GM18519 (cell line): ENCODE measurements at regions not wholly inside any gene's neighbourhood (a gene's known extent, or its start where the extent isn't known, plus 50 kb on each side); places are given as distances from the start of the nearest gene placed in this dataset.
A peak's percentile ranks its signal among the peaks of the same experiment; 100 is the strongest.
"Not testable (repeated sequence)": the region's sequence is repeated elsewhere in the genome, so short reads cannot be mapped to it uniquely, and the experiment has no call there.

Experiments
- ATAC-seq: cut with Tn5 transposase; IDR thresholded peaks from one replicate; pipeline ENCODE4 v1.9.1; 2021; ENCODE audit warnings: mild to moderate bottlenecking, moderate library complexity; ENCODE audit not compliant: unreplicated experiment, low FRiP score

- no peak for ATAC-seq
Measured at GRCh38 chr10:28354511-28354910, 51.6 kb upstream of the MPP7 start.

- no peak for ATAC-seq
Measured at GRCh38 chr10:28355376-28355775, 52.5 kb upstream of the MPP7 start.

- no peak for ATAC-seq
Measured at GRCh38 chr10:28359334-28359733, 56.5 kb upstream of the MPP7 start.

GRCh38 chr10:28360175-28360574 lies 57.3 kb upstream of the MPP7 start:
- no peak for ATAC-seq

GRCh38 chr10:28363376-28363775 lies 60.5 kb upstream of the MPP7 start:
- no peak for ATAC-seq

GRCh38 chr10:28365840-28366239 lies 63.0 kb upstream of the MPP7 start:
- no peak for ATAC-seq

- no peak for ATAC-seq
Measured at GRCh38 chr10:28366994-28367393, 64.1 kb upstream of the MPP7 start.

GRCh38 chr10:28367413-28367812 lies 64.5 kb upstream of the MPP7 start:
- ATAC-seq, result no peak

- ATAC-seq, result peak; percentile 96
Measured at GRCh38 chr10:28367929-28368484, 65.1 kb upstream of the MPP7 start.

GRCh38 chr10:28370107-28370835 lies 67.4 kb upstream of the MPP7 start:
- ATAC-seq, result no peak

GRCh38 chr10:28371638-28372037 lies 68.8 kb upstream of the MPP7 start:
- ATAC-seq, result not testable (repeated sequence)

- no peak for ATAC-seq
Measured at GRCh38 chr10:28374036-28374435, 71.2 kb upstream of the MPP7 start.

GRCh38 chr10:28375399-28376354 lies 72.8 kb upstream of the MPP7 start:
- no peak for ATAC-seq

GRCh38 chr10:28378986-28379585 lies 76.2 kb upstream of the MPP7 start:
- no peak for ATAC-seq

- ATAC-seq, result peak; percentile 8
Measured at GRCh38 chr10:28381466-28381865, 78.6 kb upstream of the MPP7 start.

GRCh38 chr10:28381903-28382347 lies 79.1 kb upstream of the MPP7 start:
- ATAC-seq, result peak; percentile 82

GRCh38 chr10:28382525-28383269 lies 79.8 kb upstream of the MPP7 start:
- no peak for ATAC-seq

GRCh38 chr10:28384557-28384956 lies 81.7 kb upstream of the MPP7 start:
- no peak for ATAC-seq

- no peak for ATAC-seq
Measured at GRCh38 chr10:28385748-28386502, 83.1 kb upstream of the MPP7 start.
